Erythroblast (primary cell): ENCODE measurements at regions not wholly inside any gene's neighbourhood (a gene's known extent, or its start where the extent isn't known, plus 50 kb on each side); places are given as distances from the start of the nearest gene placed in this dataset.

Experiments
- GATA1 ChIP-seq: IDR thresholded peaks from 2 replicates; pipeline ENCODE4 v1.6.1; 2011; ENCODE audit warnings: low read depth, mild to moderate bottlenecking, control low read depth, low read length, moderate library complexity
- POLR2A ChIP-seq: IDR thresholded peaks from 2 replicates; pipeline ENCODE4 v1.6.1; 2011; ENCODE audit warnings: mild to moderate bottlenecking, low read length

DNA sequence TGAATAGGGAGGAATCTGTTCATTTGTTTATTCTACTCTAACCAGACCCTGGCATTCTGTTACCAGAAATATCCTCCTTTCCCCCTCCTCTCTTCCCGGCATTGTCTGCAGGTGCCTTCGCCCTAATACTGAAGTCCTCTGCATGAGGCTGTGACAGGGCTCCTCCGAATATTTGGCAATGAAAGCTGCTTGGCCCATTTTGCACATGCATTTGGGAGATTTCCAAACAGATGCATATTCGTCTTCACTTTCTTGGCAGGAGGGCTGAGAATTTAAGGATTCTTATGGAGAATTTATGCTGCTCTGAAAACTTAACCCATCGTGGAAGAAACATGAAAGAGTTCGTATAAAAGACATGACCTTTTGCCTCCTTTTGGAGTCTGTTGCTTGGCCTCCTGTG is 484.0 kb downstream of the ZNF608 start:
- no peak for TF ChIP-seq POLR2A
- TF ChIP-seq GATA1 = no peak
